ENCODE measurements at regions not wholly inside any gene's neighbourhood (a gene's known extent, or its start where the extent isn't known, plus 50 kb on each side); places are given as distances from the start of the nearest gene placed in this dataset.

DNA sequence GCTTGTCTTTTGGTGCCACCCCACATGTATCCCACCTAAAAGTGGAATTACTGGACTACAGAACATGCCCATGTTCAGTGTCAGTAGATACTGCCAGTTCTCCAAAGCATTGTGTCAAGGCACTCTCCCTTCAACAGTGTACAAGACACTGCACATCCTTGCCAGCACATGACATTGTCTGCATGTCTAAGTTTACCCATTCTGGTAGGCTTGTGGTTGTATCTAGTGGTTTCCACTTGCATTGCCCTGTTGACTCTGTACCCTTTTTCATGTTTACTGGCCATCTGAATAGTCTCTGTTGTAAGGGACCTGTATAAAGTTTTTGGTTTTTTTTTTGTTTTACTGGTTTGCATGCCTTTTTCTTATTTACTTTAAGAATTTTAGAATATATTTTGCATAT, 222.4 kb upstream of the CNR1 start:
- H3K4me1 ChIP-seq, result no peaks in the 10 kb centered on the region
- intact Hi-C loops (cut with DNase I), result no loop called here
- DNase-seq (no peak), ATAC-seq (no peak)
- no peak overlapping the region for H3K4me3 ChIP-seq
- H3K9me3 ChIP-seq, result no peaks in the 10 kb centered on the region
- TF ChIP-seq, protein P1, sequence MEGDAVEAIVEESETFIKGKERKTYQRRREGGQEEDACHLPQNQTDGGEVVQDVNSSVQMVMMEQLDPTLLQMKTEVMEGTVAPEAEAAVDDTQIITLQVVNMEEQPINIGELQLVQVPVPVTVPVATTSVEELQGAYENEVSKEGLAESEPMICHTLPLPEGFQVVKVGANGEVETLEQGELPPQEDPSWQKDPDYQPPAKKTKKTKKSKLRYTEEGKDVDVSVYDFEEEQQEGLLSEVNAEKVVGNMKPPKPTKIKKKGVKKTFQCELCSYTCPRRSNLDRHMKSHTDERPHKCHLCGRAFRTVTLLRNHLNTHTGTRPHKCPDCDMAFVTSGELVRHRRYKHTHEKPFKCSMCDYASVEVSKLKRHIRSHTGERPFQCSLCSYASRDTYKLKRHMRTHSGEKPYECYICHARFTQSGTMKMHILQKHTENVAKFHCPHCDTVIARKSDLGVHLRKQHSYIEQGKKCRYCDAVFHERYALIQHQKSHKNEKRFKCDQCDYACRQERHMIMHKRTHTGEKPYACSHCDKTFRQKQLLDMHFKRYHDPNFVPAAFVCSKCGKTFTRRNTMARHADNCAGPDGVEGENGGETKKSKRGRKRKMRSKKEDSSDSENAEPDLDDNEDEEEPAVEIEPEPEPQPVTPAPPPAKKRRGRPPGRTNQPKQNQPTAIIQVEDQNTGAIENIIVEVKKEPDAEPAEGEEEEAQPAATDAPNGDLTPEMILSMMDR (IDR thresholded peaks at IDR 0.05), result no peak
- TF ChIP-seq POLR2A (IDR thresholded peaks at IDR 0.05), result no peak
- no peak overlapping the region for H3K27ac ChIP-seq
- H3K27me3 ChIP-seq, result peaks cover 0 to 3% (median 0%) of the 10 kb centered on the region in 9 donors
- no peaks in the 10 kb centered on the region for H3K36me3 ChIP-seq

DNA sequence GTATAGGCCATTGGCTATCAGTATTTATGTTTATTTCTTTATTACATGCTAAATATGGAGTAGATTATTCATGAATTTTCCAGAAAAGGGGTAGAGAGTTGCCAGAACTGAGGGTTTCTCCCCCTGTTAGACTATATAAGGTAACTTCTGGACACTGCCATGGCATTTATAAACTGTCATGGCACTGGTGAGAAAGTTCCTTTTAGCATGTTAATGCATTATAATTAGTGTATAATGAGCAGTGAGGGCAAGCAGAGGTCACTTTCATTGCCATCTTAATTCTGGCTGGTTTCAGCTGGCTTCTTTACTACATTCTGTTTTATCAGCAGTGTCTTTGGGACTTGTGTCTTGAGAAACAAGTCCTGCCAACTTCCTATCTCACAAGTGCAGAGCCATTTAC, 220.0 kb upstream of the CNR1 start:
- Histone ChIP-seq H3K36me3 (no peaks in the 10 kb centered on the region), H3K4me3 (no peak overlapping the region), H3K27ac (no peak overlapping the region), H3K9me3 (no peaks in the 10 kb centered on the region), H3K27me3 (peaks cover 0 to 1% (median 0%) of the 10 kb centered on the region in 9 donors), H3K4me1 (peaks cover 0 to 2% (median 0%) of the 10 kb centered on the region in 12 donors)
- TF ChIP-seq, protein P1 (IDR thresholded peaks at IDR 0.05), result no peak
- intact Hi-C loops (cut with DNase I), result no loop called here
- ATAC-seq (no peak), DNase-seq (no peak)

DNA sequence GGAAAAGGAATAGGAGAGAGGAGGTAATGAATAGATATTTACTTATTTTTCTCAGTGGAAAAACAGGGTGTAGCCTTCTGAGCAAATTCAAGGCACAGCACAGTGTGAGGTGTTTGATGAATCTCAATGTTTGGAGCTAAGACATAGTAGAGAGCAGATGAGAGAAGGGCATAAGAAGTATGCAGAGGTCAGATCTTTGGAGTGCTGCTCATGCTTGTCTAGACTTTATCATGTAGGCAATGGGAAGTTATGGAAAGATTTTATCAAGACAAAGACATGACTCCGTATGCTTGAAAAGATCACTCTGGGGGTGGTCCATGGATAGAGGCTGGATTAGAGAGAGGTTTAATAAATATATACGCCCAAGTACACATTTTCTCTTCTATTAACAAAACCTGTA, 217.0 kb upstream of the CNR1 start:
- peaks cover 0 to 19% (median 0%) of the 10 kb centered on the region in 12 donors for H3K4me1 ChIP-seq

DNA sequence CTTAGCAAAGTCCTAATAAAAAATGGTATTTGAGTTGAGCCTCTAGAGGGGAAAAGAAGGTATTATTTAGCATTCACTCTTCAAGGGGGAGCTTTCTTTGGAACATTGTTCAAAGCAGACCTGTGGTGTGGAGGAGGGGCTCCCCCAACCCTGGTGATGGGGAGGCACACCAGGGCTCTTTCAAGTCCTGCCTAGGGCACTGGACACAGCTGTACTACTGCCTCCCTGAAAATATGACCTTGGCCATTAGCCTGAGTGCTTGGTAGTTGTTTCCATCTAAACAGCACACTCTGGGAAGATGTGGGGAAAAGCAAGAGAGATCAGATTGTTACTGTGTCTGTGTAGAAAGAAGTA, 215.1 kb upstream of the CNR1 start:
- TF ChIP-seq, protein P1 (IDR thresholded peaks at IDR 0.05), result no peak
- no peak for TF ChIP-seq POLR2A (IDR thresholded peaks at IDR 0.05)
- Histone ChIP-seq H3K4me3 (no peak overlapping the region), H3K9me3 (no peaks in the 10 kb centered on the region), H3K36me3 (no peaks in the 10 kb centered on the region), H3K27ac (no peak overlapping the region), H3K4me1 (peaks cover 0 to 34% (median 4%) of the 10 kb centered on the region in 12 donors), H3K27me3 (no peaks in the 10 kb centered on the region)
- intact Hi-C loops (cut with DNase I), result no loop called here
- ATAC-seq (no peak), DNase-seq (no peak)

More for the DNA sequence above, 217.0 kb upstream of the CNR1 start:
- no peaks in the 10 kb centered on the region for H3K27me3 ChIP-seq
- TF ChIP-seq, protein P1 (IDR thresholded peaks at IDR 0.05), result no peak
- TF ChIP-seq POLR2A (IDR thresholded peaks at IDR 0.05), result no peak
- no peak overlapping the region for H3K4me3 ChIP-seq
- DNase-seq (no peak), ATAC-seq (no peak)
- H3K9me3 ChIP-seq, result no peaks in the 10 kb centered on the region
- no peak overlapping the region for H3K27ac ChIP-seq
- WGBS, 4 donors, result 72 to 82% (median 76%) methylated on average over 2 of the region's 2 CpGs
- intact Hi-C loops (cut with DNase I), result no loop called here
- no peaks in the 10 kb centered on the region for H3K36me3 ChIP-seq
